Thyroid gland (tissue), 4 donors: ENCODE measurements at regions not wholly inside any gene's neighbourhood (a gene's known extent, or its start where the extent isn't known, plus 50 kb on each side); places are given as distances from the start of the nearest gene placed in this dataset.

ENCODE experiments used
- POLR2A ChIP-seq, 2 donors: fragments of 450-650 bp; IDR thresholded peaks; one replicate each; pipeline ENCODE4 v1.6.1; 2017; ENCODE audit warnings: antibody characterized with exemption in 2 of 2, mild to moderate bottlenecking in 2 of 2, moderate library complexity in 1 of 2
- TF ChIP-seq, protein P1 (sequence below), 6 experiments: fragments of 200-600 bp in 3 of 6; fragments of 450-650 bp in 3 of 6; sonication (generic) in 3 of 6; IDR thresholded peaks; one replicate each; pipeline ENCODE4 v1.5.1; 2016 to 2019; ENCODE audit warnings: antibody characterized with exemption in 6 of 6, mild to moderate bottlenecking in 2 of 6, inconsistent platforms in 1 of 6, moderate library complexity in 1 of 6

DNA sequence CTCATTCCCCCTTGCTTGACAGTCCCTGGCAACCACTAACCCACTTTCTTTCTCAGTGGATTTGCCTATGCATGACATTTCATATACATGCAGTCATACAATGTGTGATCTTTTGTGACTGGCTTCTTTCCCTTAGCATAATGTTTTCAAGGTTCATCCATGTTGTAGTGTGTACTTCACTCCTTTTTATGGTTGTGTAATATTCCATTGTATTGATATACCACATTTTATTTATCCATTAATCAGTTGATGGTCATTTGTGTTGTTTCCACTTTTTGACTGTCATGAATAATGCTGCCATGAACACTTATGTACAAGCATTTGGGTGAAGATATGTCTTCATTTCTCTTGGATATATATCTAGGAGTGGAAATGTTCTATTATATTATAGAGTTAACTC is 127.7 kb upstream of the GRIK3 start:
- TF ChIP-seq, protein P1, sequence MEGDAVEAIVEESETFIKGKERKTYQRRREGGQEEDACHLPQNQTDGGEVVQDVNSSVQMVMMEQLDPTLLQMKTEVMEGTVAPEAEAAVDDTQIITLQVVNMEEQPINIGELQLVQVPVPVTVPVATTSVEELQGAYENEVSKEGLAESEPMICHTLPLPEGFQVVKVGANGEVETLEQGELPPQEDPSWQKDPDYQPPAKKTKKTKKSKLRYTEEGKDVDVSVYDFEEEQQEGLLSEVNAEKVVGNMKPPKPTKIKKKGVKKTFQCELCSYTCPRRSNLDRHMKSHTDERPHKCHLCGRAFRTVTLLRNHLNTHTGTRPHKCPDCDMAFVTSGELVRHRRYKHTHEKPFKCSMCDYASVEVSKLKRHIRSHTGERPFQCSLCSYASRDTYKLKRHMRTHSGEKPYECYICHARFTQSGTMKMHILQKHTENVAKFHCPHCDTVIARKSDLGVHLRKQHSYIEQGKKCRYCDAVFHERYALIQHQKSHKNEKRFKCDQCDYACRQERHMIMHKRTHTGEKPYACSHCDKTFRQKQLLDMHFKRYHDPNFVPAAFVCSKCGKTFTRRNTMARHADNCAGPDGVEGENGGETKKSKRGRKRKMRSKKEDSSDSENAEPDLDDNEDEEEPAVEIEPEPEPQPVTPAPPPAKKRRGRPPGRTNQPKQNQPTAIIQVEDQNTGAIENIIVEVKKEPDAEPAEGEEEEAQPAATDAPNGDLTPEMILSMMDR (IDR thresholded peaks at IDR 0.05): no peak
- no peak for TF ChIP-seq POLR2A (IDR thresholded peaks at IDR 0.05)
